Esophagus muscularis mucosa (tissue), 4 donors: ENCODE measurements at regions not wholly inside any gene's neighbourhood (a gene's known extent, or its start where the extent isn't known, plus 50 kb on each side); places are given as distances from the start of the nearest gene placed in this dataset.
A peak's percentile ranks its signal among the peaks of the same experiment; 100 is the strongest.

Experiments
- DNase-seq: peaks from one replicate; pipeline ENCODE4 v3.0.0-alpha.2; 2017; ENCODE audit errors: extremely low spot score
- H3K27ac ChIP-seq, 4 donors: fragments of 200-600 bp; sonication (generic); replicated peaks in 1 of 4; 1 replicate in 3 of 4; 2 replicates in 1 of 4; pipeline ENCODE4 v1.5.1; 2016 to 2019; ENCODE audit warnings: mild to moderate bottlenecking in 1 of 4
- H3K27me3 ChIP-seq, 4 donors: fragments of 200-600 bp; sonication (generic); one replicate each; pipeline versions ENCODE4 v1.5.1 to v1.6.0; 2016 to 2019
- H3K36me3 ChIP-seq, 4 donors: fragments of 200-600 bp; sonication (generic); one replicate each; pipeline ENCODE4 v1.5.1; 2016 to 2019
- H3K4me1 ChIP-seq, 4 donors: fragments of 200-600 bp; sonication (generic); one replicate each; pipeline ENCODE4 v1.5.1; 2016 to 2019
- H3K4me3 ChIP-seq, 4 donors: fragments of 200-600 bp; sonication (generic); 1 replicate in 2 of 4; 2 replicates in 2 of 4; pipeline ENCODE4 v1.5.1; 2016 to 2019; ENCODE audit warnings: mild to moderate bottlenecking in 4 of 4, moderate library complexity in 1 of 4
- H3K9me3 ChIP-seq, 4 donors: fragments of 200-600 bp; sonication (generic); 1 replicate in 3 of 4; 2 replicates in 1 of 4; pipeline ENCODE4 v1.5.1; 2016 to 2019
- CTCF ChIP-seq, 3 experiments: fragments of 200-600 bp in 2 of 3; fragments of 450-650 bp in 1 of 3; sonication (generic) in 2 of 3; IDR thresholded peaks; one replicate each; pipeline ENCODE4 v1.5.1; 2017 to 2019; ENCODE audit warnings: antibody characterized with exemption in 3 of 3, mild to moderate bottlenecking in 2 of 3, moderate library complexity in 1 of 3
- EP300 ChIP-seq: sonication (generic); formaldehyde crosslinking; IDR thresholded peaks from one replicate; pipeline ENCODE4 v1.6.1; 2017; ENCODE audit warnings: antibody characterized with exemption
- POLR2A ChIP-seq: fragments of 450-650 bp; IDR thresholded peaks from one replicate; pipeline ENCODE4 v1.6.1; 2017; ENCODE audit warnings: antibody characterized with exemption, moderate library complexity, mild to moderate bottlenecking, low read depth
- POLR2AphosphoS5 ChIP-seq, 2 donors: sonication (generic); formaldehyde crosslinking; IDR thresholded peaks; one replicate each; pipeline ENCODE4 v1.6.1; 2017; ENCODE audit warnings: antibody characterized with exemption in 2 of 2
- WGBS: methylation state at CpG from one replicate; pipeline ENCODE4 v1.1.5; 2018; 5-methylcytosine and 5-hydroxymethylcytosine counted together
- intact Hi-C: fragments of 100-400 bp; cut with DNase I; formaldehyde crosslinking; loops from one replicate; pipeline ENCODE4 v1.15.1; 2023

GRCh38 chr2:795531-796041, 118.4 kb upstream of the TMEM18 start:
- Histone ChIP-seq H3K27me3 (no peaks in the 10 kb centered on the region), H3K4me1 (peaks cover 0 to 5% (median 0%) of the 10 kb centered on the region in 4 donors), H3K36me3 (no peaks in the 10 kb centered on the region), H3K9me3 (no peaks in the 10 kb centered on the region), H3K27ac (no peak overlapping the region), H3K4me3 (no peak overlapping the region)
- WGBS, result 76% methylated on average over 15 of the region's 18 CpGs
- intact Hi-C loops, result no loop called here
- no peak for TF ChIP-seq EP300
- no peak for TF ChIP-seq CTCF (IDR thresholded peaks at IDR 0.05)
- no peak for TF ChIP-seq POLR2A
- TF ChIP-seq POLR2AphosphoS5 (IDR thresholded peaks at IDR 0.05), result no peak
- peak; percentile 72 for DNase-seq

GRCh38 chr2:794554-795241, 117.5 kb upstream of the TMEM18 start:
- H3K36me3 ChIP-seq, result no peaks in the 10 kb centered on the region
- peak; percentile 90 for DNase-seq
- 72% methylated on average over 16 of the region's 19 CpGs for WGBS
- H3K4me1 ChIP-seq, result peaks cover 0 to 5% (median 0%) of the 10 kb centered on the region in 4 donors
- H3K9me3 ChIP-seq, result no peaks in the 10 kb centered on the region
- TF ChIP-seq CTCF (IDR thresholded peaks at IDR 0.05) (no peak), POLR2AphosphoS5 (IDR thresholded peaks at IDR 0.05) (no peak), POLR2A (no peak), EP300 (no peak)
- no peaks in the 10 kb centered on the region for H3K27me3 ChIP-seq
- no peak overlapping the region for H3K4me3 ChIP-seq
- H3K27ac ChIP-seq, result no peak overlapping the region
- intact Hi-C loops, result no loop called here

- Histone ChIP-seq H3K4me3 (no peak overlapping the region), H3K36me3 (no peaks in the 10 kb centered on the region), H3K27me3 (no peaks in the 10 kb centered on the region), H3K9me3 (no peaks in the 10 kb centered on the region), H3K27ac (no peak overlapping the region), H3K4me1 (peaks cover 0 to 5% (median 0%) of the 10 kb centered on the region in 4 donors)
- intact Hi-C loops, result no loop called here
- DNase-seq, result peak; percentile 84
- TF ChIP-seq EP300 (no peak), CTCF (IDR thresholded peaks at IDR 0.05) (no peak), POLR2AphosphoS5 (IDR thresholded peaks at IDR 0.05) (no peak), POLR2A (no peak)
- 82% methylated on average over 7 of the region's 7 CpGs for WGBS
Measured at GRCh38 chr2:793236-793635, 116.0 kb upstream of the TMEM18 start.

GRCh38 chr2:792687-793086, 115.5 kb upstream of the TMEM18 start:
- Histone ChIP-seq H3K27me3 (no peaks in the 10 kb centered on the region), H3K27ac (no peak overlapping the region), H3K36me3 (no peaks in the 10 kb centered on the region), H3K4me1 (peaks cover 0 to 5% (median 0%) of the 10 kb centered on the region in 4 donors), H3K9me3 (no peaks in the 10 kb centered on the region), H3K4me3 (no peak overlapping the region)
- TF ChIP-seq EP300 (no peak), POLR2AphosphoS5 (IDR thresholded peaks at IDR 0.05) (no peak), POLR2A (no peak), CTCF (IDR thresholded peaks at IDR 0.05) (no peak)
- WGBS, result 93% methylated on average over 11 of the region's 13 CpGs
- peak; percentile 62 for DNase-seq
- intact Hi-C loops, result no loop called here
